RWPE2 (cell line): ENCODE measurements at regions not wholly inside any gene's neighbourhood (a gene's known extent, or its start where the extent isn't known, plus 50 kb on each side); places are given as distances from the start of the nearest gene placed in this dataset.
"Not testable (repeated sequence)": the region's sequence is repeated elsewhere in the genome, so short reads cannot be mapped to it uniquely, and the experiment has no call there.

ENCODE experiments used
- ATAC-seq: fragments of 200-7000 bp; cut with Tn5 transposase; 3 replicates; pipeline ENCODE4 v1.9.1; 2021; ENCODE audit warnings: low read depth
- DNase-seq: peaks from one replicate; pipeline ENCODE4 v3.0.0-alpha.2; 2020; ENCODE audit warnings: low spot score
- H3K27ac ChIP-seq: fragments of 450-650 bp; 2 replicates; pipeline ENCODE4 v1.5.1; 2017; ENCODE audit warnings: mild to moderate bottlenecking; ENCODE audit not compliant: poor library complexity, severe bottlenecking
- H3K27me3 ChIP-seq: fragments of 250-450 bp; sonication (Bioruptor Pico); 2 replicates; pipeline ENCODE4 v1.5.1; 2021; ENCODE audit warnings: mild to moderate bottlenecking, moderate library complexity; ENCODE audit not compliant: insufficient read depth, poor library complexity, severe bottlenecking
- H3K36me3 ChIP-seq: fragments of 250-450 bp; sonication (Bioruptor Pico); 2 replicates; pipeline ENCODE4 v1.5.1; 2020; ENCODE audit warnings: low read depth, mild to moderate bottlenecking, moderate library complexity
- H3K4me1 ChIP-seq: fragments of 250-450 bp; sonication (Bioruptor Pico); 2 replicates; pipeline ENCODE4 v1.5.1; 2021; ENCODE audit warnings: mild to moderate bottlenecking, moderate library complexity; ENCODE audit not compliant: insufficient read depth, poor library complexity, severe bottlenecking
- H3K4me3 ChIP-seq: fragments of 250-450 bp; sonication (Bioruptor Pico); 2 replicates; pipeline ENCODE4 v1.5.1; 2021; ENCODE audit warnings: mild to moderate bottlenecking, moderate library complexity; ENCODE audit not compliant: severe bottlenecking
- H3K9me3 ChIP-seq: fragments of 250-450 bp; sonication (Bioruptor Pico); 2 replicates; pipeline ENCODE4 v1.5.1; 2021; ENCODE audit warnings: mild to moderate bottlenecking, moderate library complexity; ENCODE audit not compliant: severe bottlenecking
- CTCF ChIP-seq: fragments of 450-650 bp; IDR thresholded peaks from one replicate; pipeline ENCODE4 v1.5.1; 2017; ENCODE audit warnings: mild to moderate bottlenecking, moderate library complexity; ENCODE audit not compliant: poor library complexity, severe bottlenecking

- Histone ChIP-seq H3K36me3 (no peaks in the 10 kb centered on the region), H3K9me3 (no peaks in the 10 kb centered on the region), H3K27me3 (peaks cover 12% of the 10 kb centered on the region), H3K4me3 (no peak overlapping the region), H3K4me1 (no peaks in the 10 kb centered on the region), H3K27ac (no peak overlapping the region)
- ATAC-seq (no peak), DNase-seq (no peak)
- no peak for TF ChIP-seq CTCF
Observed at GRCh38 chr16:52921104-52921503, 131.6 kb downstream of the CHD9NB start.

GRCh38 chr16:52920331-52920730 lies 132.4 kb downstream of the CHD9NB start:
- Histone ChIP-seq H3K27me3 (peaks cover 12% of the 10 kb centered on the region), H3K27ac (no peak overlapping the region), H3K4me1 (no peaks in the 10 kb centered on the region), H3K4me3 (no peak overlapping the region), H3K36me3 (no peaks in the 10 kb centered on the region), H3K9me3 (no peaks in the 10 kb centered on the region)
- no peak for TF ChIP-seq CTCF
- ATAC-seq: no peak
- DNase-seq: no peak

GRCh38 chr16:52914428-52914827 lies 138.3 kb downstream of the CHD9NB start:
- Histone ChIP-seq H3K27me3 (peaks cover 4% of the 10 kb centered on the region), H3K4me3 (no peak overlapping the region), H3K36me3 (no peaks in the 10 kb centered on the region), H3K27ac (no peak overlapping the region), H3K4me1 (no peaks in the 10 kb centered on the region), H3K9me3 (no peaks in the 10 kb centered on the region)
- DNase-seq: no peak
- no peak for ATAC-seq
- TF ChIP-seq CTCF: no peak

GRCh38 chr16:52912565-52913173 lies 140.0 kb downstream of the CHD9NB start:
- no peaks in the 10 kb centered on the region for H3K27me3 ChIP-seq
- ATAC-seq: peak; percentile 88
- no peaks in the 10 kb centered on the region for H3K9me3 ChIP-seq
- no peak overlapping the region for H3K4me3 ChIP-seq
- TF ChIP-seq CTCF: peak; percentile 95
- no peak for DNase-seq
- no peaks in the 10 kb centered on the region for H3K36me3 ChIP-seq
- no peak overlapping the region for H3K27ac ChIP-seq
- no peaks in the 10 kb centered on the region for H3K4me1 ChIP-seq

GRCh38 chr16:52908057-52908456 lies 144.6 kb downstream of the CHD9NB start:
- not testable (repeated sequence) for H3K4me1 ChIP-seq, H3K27me3 ChIP-seq, ATAC-seq, H3K4me3 ChIP-seq, H3K27ac ChIP-seq, DNase-seq, H3K36me3 ChIP-seq, H3K9me3 ChIP-seq
